GM12878 (cell line): ENCODE measurements at regions not wholly inside any gene's neighbourhood (a gene's known extent, or its start where the extent isn't known, plus 50 kb on each side); places are given as distances from the start of the nearest gene placed in this dataset.

ENCODE experiments used
- BCLAF1 ChIP-seq: fragments of 450-650 bp; IDR thresholded peaks from 2 replicates; pipeline ENCODE4 v1.6.1; 2017; ENCODE audit warnings: antibody characterized with exemption, mild to moderate bottlenecking, moderate library complexity
- CTCF ChIP-seq, 3 experiments: IDR thresholded peaks in 2 of 3; conservative IDR thresholded peaks in 1 of 3; 2 replicates each; pipeline ENCODE4 v1.5.1; 2011; ENCODE audit warnings: low read depth in 3 of 3, low read length in 3 of 3, mild to moderate bottlenecking in 3 of 3, control low read depth in 2 of 3, moderate library complexity in 2 of 3, inconsistent platforms in 1 of 3, mixed read lengths in 1 of 3; ENCODE audit not compliant: control insufficient read depth in 2 of 3, insufficient read depth in 1 of 3; ENCODE audit errors: extremely low read depth in 1 of 3
- E4F1 ChIP-seq: fragments of 450-650 bp; IDR thresholded peaks from 2 replicates; pipeline ENCODE4 v1.6.1; 2018; ENCODE audit warnings: borderline replicate concordance, mild to moderate bottlenecking; ENCODE audit not compliant: partially characterized antibody
- JUNB ChIP-seq: IDR thresholded peaks from 2 replicates; pipeline ENCODE4 v1.6.1; 2016; ENCODE audit warnings: antibody characterized with exemption, mild to moderate bottlenecking
- MAX ChIP-seq: IDR thresholded peaks from 2 replicates; pipeline ENCODE4 v1.6.1; 2012; ENCODE audit warnings: low read depth, low read length, improper control_type of control experiment
- NR2C2 ChIP-seq: IDR thresholded peaks from 2 replicates; pipeline ENCODE4 v1.6.1; 2011; ENCODE audit warnings: borderline replicate concordance, low read depth; ENCODE audit not compliant: control insufficient read depth, insufficient read length
- POLR2AphosphoS5 ChIP-seq: IDR thresholded peaks from 2 replicates; pipeline ENCODE4 v1.6.1; 2011; ENCODE audit warnings: mild to moderate bottlenecking, low read length, inconsistent platforms
- TAF1 ChIP-seq: IDR thresholded peaks from 2 replicates; pipeline ENCODE4 v1.6.1; 2011; ENCODE audit warnings: mild to moderate bottlenecking, low read depth, low read length, borderline replicate concordance

GRCh38 chr5:123807177-123807945, 295.4 kb downstream of the CSNK1G3 start:
- TF ChIP-seq BCLAF1 = no peak
- no peak for TF ChIP-seq MAX
- TF ChIP-seq E4F1 = no peak
- TF ChIP-seq POLR2AphosphoS5 = no peak
- TF ChIP-seq TAF1 = no peak
- TF ChIP-seq NR2C2 = no peak
- TF ChIP-seq CTCF (IDR thresholded peaks at IDR 0.05 in 2 of 3, conservative IDR thresholded peaks at IDR 0.05 in 1 of 3; ENCODE audit: control insufficient read depth in 2 of 3, extremely low read depth in 1 of 3, insufficient read depth in 1 of 3, low read depth in 3 of 3, low read length in 3 of 3) = no peak
- TF ChIP-seq JUNB = no peak
